ENCODE measurements at regions not wholly inside any gene's neighbourhood (a gene's known extent, or its start where the extent isn't known, plus 50 kb on each side); places are given as distances from the start of the nearest gene placed in this dataset.

DNA sequence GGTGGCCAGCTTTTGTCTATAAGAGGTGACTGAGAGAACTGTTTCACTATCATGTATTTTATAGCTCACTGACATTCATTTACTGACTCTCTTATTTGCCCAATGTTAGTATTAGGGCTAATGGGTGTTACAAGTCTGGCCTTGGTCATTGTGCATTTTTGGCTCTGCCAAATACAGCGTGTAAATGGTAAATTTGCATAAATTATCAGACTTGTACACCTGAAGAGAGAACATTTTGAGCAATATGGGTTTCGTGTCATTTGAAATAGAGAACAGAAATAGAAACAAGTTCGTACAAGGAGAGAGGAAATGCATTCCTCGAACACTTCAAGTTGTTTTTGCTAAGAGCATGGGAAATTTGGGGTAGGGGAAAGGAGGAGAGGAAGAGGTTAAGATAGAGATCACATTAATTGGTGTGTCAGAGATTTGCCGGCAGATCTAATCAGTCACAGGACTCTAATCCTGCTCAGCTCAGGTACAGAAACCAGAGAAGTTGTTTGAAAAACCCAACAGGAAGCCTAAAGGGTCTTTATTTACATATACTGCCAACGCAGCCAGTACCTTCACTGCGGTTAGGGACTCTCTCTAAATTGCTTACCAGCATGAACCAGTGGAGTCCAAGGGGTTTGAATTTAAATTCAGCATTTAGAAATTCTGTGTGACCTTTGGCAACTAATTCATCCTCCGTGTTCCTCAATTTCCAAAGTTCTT is 261.5 kb downstream of the GPATCH2 start:
- no peak overlapping the region for H3K4me2 ChIP-seq (ENCODE audit: unreplicated experiment)
- H4K20me1 ChIP-seq (ENCODE audit: insufficient read depth), result no peaks in the 10 kb centered on the region
- DNase-seq, result no peak
- no peaks in the 10 kb centered on the region for H3K79me2 ChIP-seq (ENCODE audit: insufficient read depth)
- H3K36me3 ChIP-seq (ENCODE audit: low read depth), result no peaks in the 10 kb centered on the region
- no peaks in the 10 kb centered on the region for H3K9me3 ChIP-seq (ENCODE audit: low read depth)
- H3K27me3 ChIP-seq (replicated peaks; ENCODE audit: insufficient read depth), result no peaks in the 10 kb centered on the region; the same call in 1 of the 2 replicates
- no peak overlapping the region for H3K27ac ChIP-seq
- no peaks in the 10 kb centered on the region for H3K9me2 ChIP-seq (ENCODE audit: insufficient read depth)
- no peak overlapping the region for H2AFZ ChIP-seq
- no peak overlapping the region for H3K4me3 ChIP-seq
- in situ Hi-C loops (cut with MboI), result no loop called here
- TF ChIP-seq EZH2phosphoT487 (IDR thresholded peaks at IDR 0.05; ENCODE audit: insufficient read depth, low read depth), result no peak
- TF ChIP-seq EZH2 (IDR thresholded peaks at IDR 0.05; ENCODE audit: insufficient read depth, poor library complexity, severe bottlenecking), result no peak
- no peaks in the 10 kb centered on the region for H3K4me1 ChIP-seq (ENCODE audit: insufficient read depth)
- 9 to 15% methylated on average over 8 of the region's 8 CpGs for WGBS, 2 experiments (ENCODE audit: low coverage in 1 of 2, low lambda C conversion rate in 2 of 2, missing lambda C conversion rate in 2 of 2)
- no peak overlapping the region for H3K9ac ChIP-seq
- no peaks in the 10 kb centered on the region for H3F3A ChIP-seq (ENCODE audit: insufficient read depth)

DNA sequence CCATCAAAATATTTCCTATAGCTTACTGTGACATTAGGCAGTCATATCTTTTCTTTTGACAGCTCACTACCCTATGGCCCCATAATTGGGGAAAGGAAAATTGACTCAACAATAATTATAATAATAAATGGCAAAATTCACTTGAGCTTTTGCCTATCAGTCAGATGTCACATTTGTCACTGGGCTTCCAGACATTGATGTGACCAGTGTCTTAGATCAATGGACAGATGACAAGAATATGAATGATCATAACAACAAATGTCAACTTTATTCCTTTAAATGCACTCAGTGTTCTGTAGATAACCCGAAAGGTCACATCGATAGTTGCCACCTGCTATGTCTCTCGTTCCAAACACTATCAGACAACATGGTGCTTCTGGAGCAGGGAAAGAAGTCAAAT is 266.7 kb downstream of the GPATCH2 start:
- H3K9me2 ChIP-seq (ENCODE audit: insufficient read depth), result no peaks in the 10 kb centered on the region
- 61 to 67% methylated on average over 3 of the region's 3 CpGs for WGBS, 2 experiments (ENCODE audit: low coverage in 1 of 2, low lambda C conversion rate in 2 of 2, missing lambda C conversion rate in 2 of 2)
- in situ Hi-C loops (cut with MboI), result no loop called here
- no peaks in the 10 kb centered on the region for H3K36me3 ChIP-seq (ENCODE audit: low read depth)
- no peak overlapping the region for H3K9ac ChIP-seq
- no peaks in the 10 kb centered on the region for H3K79me2 ChIP-seq (ENCODE audit: insufficient read depth)
- H3K27ac ChIP-seq, result no peak overlapping the region
- DNase-seq, result no peak
- H3F3A ChIP-seq (ENCODE audit: insufficient read depth), result no peaks in the 10 kb centered on the region
- no peaks in the 10 kb centered on the region for H3K27me3 ChIP-seq (replicated peaks; ENCODE audit: insufficient read depth)
- no peak overlapping the region for H3K4me2 ChIP-seq (ENCODE audit: unreplicated experiment)
- no peak overlapping the region for H3K4me3 ChIP-seq
- H4K20me1 ChIP-seq (ENCODE audit: insufficient read depth), result no peaks in the 10 kb centered on the region
- TF ChIP-seq EZH2 (IDR thresholded peaks at IDR 0.05; ENCODE audit: insufficient read depth, poor library complexity, severe bottlenecking) (no peak), EZH2phosphoT487 (IDR thresholded peaks at IDR 0.05; ENCODE audit: insufficient read depth, low read depth) (no peak)
- no peaks in the 10 kb centered on the region for H3K4me1 ChIP-seq (ENCODE audit: insufficient read depth)
- H2AFZ ChIP-seq, result no peak overlapping the region
- H3K9me3 ChIP-seq (ENCODE audit: low read depth), result no peaks in the 10 kb centered on the region

DNA sequence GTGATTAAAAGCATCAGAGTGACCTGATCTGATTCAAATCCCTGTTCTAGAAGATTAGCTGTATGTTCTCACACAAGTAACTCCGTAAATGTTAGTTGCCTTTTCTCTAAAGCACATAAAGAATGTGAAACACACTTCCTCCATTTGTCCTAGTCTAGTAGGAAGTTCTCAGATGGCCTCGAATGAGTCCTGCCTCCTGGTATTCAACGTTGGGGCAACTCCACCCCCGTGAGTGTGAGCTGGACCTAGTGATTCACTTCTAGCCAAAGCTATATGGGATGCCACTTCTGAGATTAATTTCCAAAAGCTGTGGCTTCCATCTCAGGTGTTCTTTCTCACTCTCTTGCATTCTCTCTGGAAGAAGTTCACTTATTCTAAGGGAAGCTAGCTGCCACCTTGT is 267.6 kb downstream of the GPATCH2 start:
- in situ Hi-C loops (cut with MboI), result no loop called here
- DNase-seq, result peak; percentile 56
- no peak overlapping the region for H3K4me3 ChIP-seq

DNA sequence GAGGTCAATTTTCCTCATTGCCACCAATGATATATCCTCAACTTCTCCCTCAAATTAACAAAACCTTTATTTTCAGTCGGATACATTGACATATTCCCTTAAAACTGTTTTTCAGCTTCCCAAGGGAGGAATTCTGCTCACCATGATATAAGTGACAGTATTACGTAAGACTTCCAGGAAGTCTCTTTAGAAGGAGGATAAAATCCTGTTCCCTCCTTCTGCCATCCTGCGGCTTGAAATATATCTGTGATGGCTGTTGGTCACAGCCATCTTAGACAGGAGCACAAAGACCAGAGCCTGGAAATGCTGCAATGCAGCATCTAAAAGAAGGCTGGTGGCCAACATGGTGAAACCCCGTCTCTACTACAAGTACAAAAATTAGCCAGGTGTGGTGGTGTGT is 270.4 kb downstream of the GPATCH2 start:
- TF ChIP-seq EZH2phosphoT487 (IDR thresholded peaks at IDR 0.05; ENCODE audit: insufficient read depth, low read depth) (no peak), EZH2 (IDR thresholded peaks at IDR 0.05; ENCODE audit: insufficient read depth, poor library complexity, severe bottlenecking) (no peak)
- no peak overlapping the region for H3K4me2 ChIP-seq (ENCODE audit: unreplicated experiment)
- no peaks in the 10 kb centered on the region for H3K79me2 ChIP-seq (ENCODE audit: insufficient read depth)
- H4K20me1 ChIP-seq (ENCODE audit: insufficient read depth), result no peaks in the 10 kb centered on the region
- H3K9me2 ChIP-seq (ENCODE audit: insufficient read depth), result no peaks in the 10 kb centered on the region
- no peaks in the 10 kb centered on the region for H3K9me3 ChIP-seq (ENCODE audit: low read depth)
- no peak overlapping the region for H2AFZ ChIP-seq
- no peak overlapping the region for H3K4me3 ChIP-seq
- in situ Hi-C loops (cut with MboI), result no loop called here
- no peaks in the 10 kb centered on the region for H3K27me3 ChIP-seq (replicated peaks; ENCODE audit: insufficient read depth)
- H3K9ac ChIP-seq, result no peak overlapping the region
- H3K4me1 ChIP-seq (ENCODE audit: insufficient read depth), result no peaks in the 10 kb centered on the region
- no peaks in the 10 kb centered on the region for H3F3A ChIP-seq (ENCODE audit: insufficient read depth)
- DNase-seq, result no peak
- WGBS, 2 experiments (ENCODE audit: low coverage in 1 of 2, low lambda C conversion rate in 2 of 2, missing lambda C conversion rate in 2 of 2), result 51 to 55% methylated on average over 4 of the region's 4 CpGs
- H3K27ac ChIP-seq, result no peak overlapping the region
- H3K36me3 ChIP-seq (ENCODE audit: low read depth), result no peaks in the 10 kb centered on the region

More for the DNA sequence above, 267.6 kb downstream of the GPATCH2 start:
- H3K27me3 ChIP-seq (replicated peaks; ENCODE audit: insufficient read depth), result no peaks in the 10 kb centered on the region
- no peaks in the 10 kb centered on the region for H3K4me1 ChIP-seq (ENCODE audit: insufficient read depth)
- H3F3A ChIP-seq (ENCODE audit: insufficient read depth), result no peaks in the 10 kb centered on the region
- no peaks in the 10 kb centered on the region for H3K79me2 ChIP-seq (ENCODE audit: insufficient read depth)
- no peaks in the 10 kb centered on the region for H3K9me2 ChIP-seq (ENCODE audit: insufficient read depth)
- H3K9me3 ChIP-seq (ENCODE audit: low read depth), result no peaks in the 10 kb centered on the region
- no peak overlapping the region for H3K4me2 ChIP-seq (ENCODE audit: unreplicated experiment)
- no peaks in the 10 kb centered on the region for H4K20me1 ChIP-seq (ENCODE audit: insufficient read depth)
- no peaks in the 10 kb centered on the region for H3K36me3 ChIP-seq (ENCODE audit: low read depth)
- TF ChIP-seq EZH2 (IDR thresholded peaks at IDR 0.05; ENCODE audit: insufficient read depth, poor library complexity, severe bottlenecking) (no peak), EZH2phosphoT487 (IDR thresholded peaks at IDR 0.05; ENCODE audit: insufficient read depth, low read depth) (no peak)
- no peak overlapping the region for H3K9ac ChIP-seq
- no peak overlapping the region for H3K27ac ChIP-seq
- 23 to 26% methylated on average over 4 of the region's 4 CpGs for WGBS, 2 experiments (ENCODE audit: low coverage in 1 of 2, low lambda C conversion rate in 2 of 2, missing lambda C conversion rate in 2 of 2)
- H2AFZ ChIP-seq, result peak overlapping the region; percentile 52; the same call in 1 of the 2 replicates

All from GM23248 (cell line).